ENCODE measurements at regions not wholly inside any gene's neighbourhood (a gene's known extent, or its start where the extent isn't known, plus 50 kb on each side); places are given as distances from the start of the nearest gene placed in this dataset.
"Not testable (repeated sequence)": the region's sequence is repeated elsewhere in the genome, so short reads cannot be mapped to it uniquely, and the experiment has no call there.

DNA sequence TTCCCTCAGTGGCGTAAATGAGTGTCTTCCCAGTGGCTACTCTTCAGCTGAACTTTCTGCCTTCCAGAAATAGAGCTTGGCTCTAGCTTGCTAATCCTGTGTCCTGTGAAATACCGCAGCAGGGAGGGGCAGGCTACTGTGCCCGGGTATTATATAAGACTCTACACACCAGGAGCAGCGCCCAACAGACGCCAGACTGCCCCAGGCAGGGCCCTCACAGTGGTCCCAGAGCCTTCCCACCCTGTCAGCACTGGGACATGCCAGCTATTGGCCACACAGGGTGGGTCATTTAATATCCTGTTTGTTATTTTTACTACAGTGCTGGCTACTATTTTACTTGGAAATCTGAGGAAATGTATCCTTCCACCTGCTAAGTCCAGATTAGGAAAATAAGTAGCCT, 121.0 kb downstream of the FEM1C start:
- Histone ChIP-seq H3K27ac (no peak overlapping the region), H3K79me2 (no peaks in the 10 kb centered on the region), H3K27me3 (ENCODE audit: control insufficient read depth, insufficient read depth, low read length) (no peaks in the 10 kb centered on the region), H3K9ac (no peak overlapping the region), H3K4me1 (no peaks in the 10 kb centered on the region), H2AFZ (no peak overlapping the region), H3K4me3 (ENCODE audit: low read depth, low read length) (no peak overlapping the region), H3K36me3 (ENCODE audit: control insufficient read depth, insufficient read depth, low read length) (no peaks in the 10 kb centered on the region), H3K9me3 (ENCODE audit: control insufficient read depth, low read length) (no peaks in the 10 kb centered on the region), H3K4me2 (ENCODE audit: low read length) (no peak overlapping the region)
- TF ChIP-seq, protein P1, sequence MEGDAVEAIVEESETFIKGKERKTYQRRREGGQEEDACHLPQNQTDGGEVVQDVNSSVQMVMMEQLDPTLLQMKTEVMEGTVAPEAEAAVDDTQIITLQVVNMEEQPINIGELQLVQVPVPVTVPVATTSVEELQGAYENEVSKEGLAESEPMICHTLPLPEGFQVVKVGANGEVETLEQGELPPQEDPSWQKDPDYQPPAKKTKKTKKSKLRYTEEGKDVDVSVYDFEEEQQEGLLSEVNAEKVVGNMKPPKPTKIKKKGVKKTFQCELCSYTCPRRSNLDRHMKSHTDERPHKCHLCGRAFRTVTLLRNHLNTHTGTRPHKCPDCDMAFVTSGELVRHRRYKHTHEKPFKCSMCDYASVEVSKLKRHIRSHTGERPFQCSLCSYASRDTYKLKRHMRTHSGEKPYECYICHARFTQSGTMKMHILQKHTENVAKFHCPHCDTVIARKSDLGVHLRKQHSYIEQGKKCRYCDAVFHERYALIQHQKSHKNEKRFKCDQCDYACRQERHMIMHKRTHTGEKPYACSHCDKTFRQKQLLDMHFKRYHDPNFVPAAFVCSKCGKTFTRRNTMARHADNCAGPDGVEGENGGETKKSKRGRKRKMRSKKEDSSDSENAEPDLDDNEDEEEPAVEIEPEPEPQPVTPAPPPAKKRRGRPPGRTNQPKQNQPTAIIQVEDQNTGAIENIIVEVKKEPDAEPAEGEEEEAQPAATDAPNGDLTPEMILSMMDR (IDR thresholded peaks at IDR 0.05): no peak

DNA sequence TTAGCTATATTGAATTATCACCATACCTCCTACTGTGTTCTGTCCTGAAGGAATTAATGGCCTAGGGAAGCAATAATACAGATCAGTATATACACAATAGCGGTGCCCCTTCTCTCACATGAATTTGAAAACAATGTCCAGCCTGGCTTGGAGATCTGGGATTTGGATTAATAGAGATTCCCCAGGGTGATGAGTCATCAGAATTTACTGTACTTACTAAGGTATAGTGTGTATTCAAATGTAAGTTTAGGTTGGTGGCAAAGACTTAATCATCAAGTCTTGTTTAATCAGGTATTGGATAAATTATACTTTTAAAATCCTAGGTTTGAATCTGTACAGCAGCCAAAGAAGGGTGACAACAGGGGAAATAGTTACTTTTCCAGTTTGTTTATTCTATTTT, 121.5 kb downstream of the FEM1C start:
- no peaks in the 10 kb centered on the region for H3K4me1 ChIP-seq
- no peak overlapping the region for H3K4me2 ChIP-seq (ENCODE audit: low read length)
- H3K36me3 ChIP-seq (ENCODE audit: control insufficient read depth, insufficient read depth, low read length): no peaks in the 10 kb centered on the region
- H3K27ac ChIP-seq: peak overlapping the region; percentile 20
- H3K27me3 ChIP-seq (ENCODE audit: control insufficient read depth, insufficient read depth, low read length): no peaks in the 10 kb centered on the region
- H2AFZ ChIP-seq: no peak overlapping the region
- TF ChIP-seq, protein P1 (IDR thresholded peaks at IDR 0.05): no peak
- no peaks in the 10 kb centered on the region for H3K9me3 ChIP-seq (ENCODE audit: control insufficient read depth, low read length)
- no peak overlapping the region for H3K4me3 ChIP-seq (ENCODE audit: low read depth, low read length)
- no peaks in the 10 kb centered on the region for H3K79me2 ChIP-seq
- no peak overlapping the region for H3K9ac ChIP-seq

DNA sequence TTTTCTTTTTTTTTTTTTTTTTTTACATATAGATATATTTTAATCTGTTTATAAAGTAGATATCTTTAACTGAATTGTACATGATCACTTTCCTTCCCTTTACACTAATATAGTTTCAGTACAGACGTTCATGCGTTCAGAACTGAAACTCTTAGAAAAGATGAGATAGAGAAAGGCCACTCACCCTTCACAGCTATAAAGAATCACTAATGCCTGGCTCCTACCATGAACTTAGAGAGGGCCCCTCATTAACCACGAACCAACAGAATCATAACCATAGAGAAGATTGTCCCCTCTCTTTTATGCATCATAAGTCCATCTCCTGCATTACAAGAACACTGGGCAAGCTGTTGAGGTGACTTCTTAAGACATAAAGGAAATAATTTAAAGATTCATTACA, 123.8 kb downstream of the FEM1C start:
- not testable (repeated sequence) for H3K4me1 ChIP-seq; H2AFZ ChIP-seq; H3K9ac ChIP-seq; H3K79me2 ChIP-seq; H3K4me2 ChIP-seq (ENCODE audit: low read length); H3K36me3 ChIP-seq (ENCODE audit: control insufficient read depth, insufficient read depth, low read length); H3K27me3 ChIP-seq (ENCODE audit: control insufficient read depth, insufficient read depth, low read length); H3K9me3 ChIP-seq (ENCODE audit: control insufficient read depth, low read length); H3K27ac ChIP-seq; H3K4me3 ChIP-seq (ENCODE audit: low read depth, low read length)

DNA sequence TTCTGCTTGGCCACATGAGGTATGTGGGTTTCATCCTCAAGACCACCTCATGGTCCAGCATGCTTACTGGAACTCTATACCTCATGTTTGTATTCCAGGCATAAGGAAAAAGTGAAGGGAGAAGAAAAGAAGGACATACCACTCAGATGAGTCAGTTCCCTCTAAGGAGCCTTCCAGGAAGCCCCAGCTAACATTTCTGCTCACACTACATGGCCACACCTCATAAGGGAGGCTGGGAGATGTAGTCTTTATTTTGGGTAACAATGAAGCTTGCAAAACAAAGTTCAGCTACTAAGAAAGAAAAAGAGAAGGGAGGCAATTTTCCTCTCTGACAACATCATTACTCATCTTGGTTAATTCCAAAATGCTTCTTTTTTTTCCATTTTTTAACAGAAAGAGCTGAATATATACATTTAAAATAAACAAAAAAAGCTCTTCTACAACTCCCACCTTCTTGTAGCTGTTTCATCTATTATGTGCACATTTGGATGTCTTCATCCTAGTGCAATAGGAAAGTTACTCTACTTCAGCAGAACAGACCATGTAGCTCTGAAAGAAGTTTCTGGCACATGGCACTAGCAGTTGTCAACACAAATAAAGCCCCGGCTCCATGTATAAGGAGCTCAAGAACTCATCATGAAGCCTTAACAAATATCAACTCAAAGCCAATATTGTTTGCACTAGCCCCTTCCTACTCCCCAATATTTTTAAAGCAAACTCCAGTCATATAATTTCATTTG, 123.6 kb upstream of the CCDC112 start:
- Histone ChIP-seq H3K36me3 (ENCODE audit: control insufficient read depth, insufficient read depth, low read length) (no peaks in the 10 kb centered on the region), H3K79me2 (no peaks in the 10 kb centered on the region), H3K4me1 (no peaks in the 10 kb centered on the region), H3K27ac (no peak overlapping the region), H3K27me3 (ENCODE audit: control insufficient read depth, insufficient read depth, low read length) (no peaks in the 10 kb centered on the region), H3K9me3 (ENCODE audit: control insufficient read depth, low read length) (no peaks in the 10 kb centered on the region), H3K4me2 (ENCODE audit: low read length) (no peak overlapping the region), H2AFZ (no peak overlapping the region), H3K4me3 (ENCODE audit: low read depth, low read length) (no peak overlapping the region), H3K9ac (no peak overlapping the region)
- TF ChIP-seq, protein P1 (IDR thresholded peaks at IDR 0.05): no peak

DNA sequence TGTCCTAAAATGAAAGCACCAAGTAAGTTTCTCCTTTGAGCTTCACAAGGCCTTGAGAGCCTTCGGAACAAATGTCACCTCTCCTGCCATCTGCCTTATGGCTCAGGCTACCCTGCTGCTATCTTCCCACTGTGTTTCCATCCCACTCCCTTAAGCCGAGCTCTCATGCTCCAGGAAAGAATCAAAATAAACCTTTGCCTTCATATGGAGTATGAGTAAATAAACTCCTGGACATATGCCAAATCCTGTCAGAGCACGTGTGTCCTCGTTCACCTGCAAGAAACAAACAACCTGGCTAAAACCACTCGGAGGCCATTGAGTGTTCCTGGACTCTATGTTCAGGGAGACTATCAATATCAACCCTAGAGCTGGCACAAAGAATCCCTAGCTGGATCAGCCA, 122.3 kb upstream of the CCDC112 start:
- no peak overlapping the region for H3K27ac ChIP-seq
- no peak overlapping the region for H3K4me3 ChIP-seq (ENCODE audit: low read depth, low read length)
- TF ChIP-seq, protein P1 (IDR thresholded peaks at IDR 0.05): no peak

More for the DNA sequence above, 122.3 kb upstream of the CCDC112 start:
- Histone ChIP-seq H3K9ac (no peak overlapping the region), H3K9me3 (ENCODE audit: control insufficient read depth, low read length) (no peaks in the 10 kb centered on the region), H3K79me2 (no peaks in the 10 kb centered on the region), H3K27me3 (ENCODE audit: control insufficient read depth, insufficient read depth, low read length) (no peaks in the 10 kb centered on the region), H3K4me1 (no peaks in the 10 kb centered on the region), H3K4me2 (ENCODE audit: low read length) (no peak overlapping the region), H3K36me3 (ENCODE audit: control insufficient read depth, insufficient read depth, low read length) (no peaks in the 10 kb centered on the region), H2AFZ (no peak overlapping the region)

Data from parathyroid adenoma (tissue), 2 donors.